B cell (primary cell): ENCODE measurements at regions not wholly inside any gene's neighbourhood (a gene's known extent, or its start where the extent isn't known, plus 50 kb on each side); places are given as distances from the start of the nearest gene placed in this dataset.

Source experiments
- ATAC-seq: fragments of 200-7000 bp; cut with Tn5 transposase; one replicate; pipeline ENCODE4 v1.10.0; 2021; ENCODE audit warnings: low read depth, mild to moderate bottlenecking, moderate number of reproducible peaks, moderate library complexity
- CTCF ChIA-PET: fragments of 350-600 bp; sonication (Branson Sonifier 250); formaldehyde crosslinking; loops from one replicate; lab custom pipeline; 2021; ENCODE audit warnings: antibody characterized with exemption, inconsistent platforms; lab: Charles Lee
- POLR2A ChIA-PET: fragments of 350-600 bp; sonication (Branson Sonifier 250); formaldehyde crosslinking; loops from one replicate; lab custom pipeline; 2021; ENCODE audit warnings: antibody characterized with exemption; lab: Charles Lee
- DNase-seq: peaks from one replicate; pipeline ENCODE4 v3.0.0; 2013
- H2AFZ ChIP-seq: 2 replicates; pipeline ENCODE4 v1.6.1; 2012; ENCODE audit warnings: mild to moderate bottlenecking, low read depth, low read length; ENCODE audit not compliant: insufficient read depth, poor library complexity, severe bottlenecking
- H3K27ac ChIP-seq, 2 donors: 1 replicate in 1 of 2; 2 replicates in 1 of 2; pipeline ENCODE4 v1.5.1; 2012 to 2013; ENCODE audit warnings: low read length in 2 of 2, mild to moderate bottlenecking in 2 of 2, moderate library complexity in 1 of 2
- H3K27me3 ChIP-seq, 4 experiments: fragments of 200-600 bp in 1 of 4; sonication (generic) in 1 of 4; replicated peaks in 1 of 4; 1 replicate in 2 of 4; 2 replicates in 2 of 4; pipeline versions ENCODE4 v1.6.1 to v1.7.0; 2013 to 2016; ENCODE audit warnings: low read length in 3 of 4, mild to moderate bottlenecking in 2 of 4, mixed read lengths in 1 of 4, moderate library complexity in 1 of 4; ENCODE audit not compliant: insufficient read depth in 4 of 4, control insufficient read depth in 3 of 4; ENCODE audit errors: control extremely low read depth in 1 of 4
- H3K36me3 ChIP-seq, 2 experiments: replicated peaks in 1 of 2; 1 replicate in 1 of 2; 2 replicates in 1 of 2; pipeline versions ENCODE4 v1.6.1 to v1.7.1; 2013; ENCODE audit warnings: low read length in 1 of 2; ENCODE audit not compliant: insufficient read depth in 2 of 2, control insufficient read depth in 1 of 2; ENCODE audit errors: control extremely low read depth in 1 of 2, extremely low read depth in 1 of 2
- H3K4me1 ChIP-seq, 2 donors: fragments of 200-600 bp in 1 of 2; sonication (generic) in 1 of 2; 1 replicate in 1 of 2; 2 replicates in 1 of 2; pipeline versions ENCODE4 v1.5.1 to v1.6.1; 2013 to 2017; ENCODE audit warnings: low read length in 2 of 2; ENCODE audit not compliant: control insufficient read depth in 2 of 2, insufficient read depth in 2 of 2
- H3K4me2 ChIP-seq: replicated peaks from 2 replicates; pipeline ENCODE3; 2012; ENCODE audit warnings: mild to moderate bottlenecking, low read depth, low read length; ENCODE audit not compliant: poor library complexity, severe bottlenecking
- H3K4me3 ChIP-seq, 5 experiments: fragments of 200-600 bp in 1 of 5; sonication (generic) in 1 of 5; 1 replicate in 3 of 5; 2 replicates in 2 of 5; pipeline versions ENCODE4 v1.5.1 to v1.7.0; 2011 to 2016; ENCODE audit warnings: low read length in 4 of 5, mild to moderate bottlenecking in 4 of 5, low read depth in 2 of 5, control low read depth in 1 of 5, moderate library complexity in 1 of 5; ENCODE audit not compliant: insufficient read depth in 1 of 5; ENCODE audit errors: control extremely low read depth in 1 of 5, extremely low read depth in 1 of 5
- H3K79me2 ChIP-seq: fragments of 200-600 bp; sonication (generic); one replicate; pipeline ENCODE4 v1.6.0; 2016; ENCODE audit warnings: low read length; ENCODE audit not compliant: control insufficient read depth, insufficient read depth
- H3K9ac ChIP-seq: fragments of 200-600 bp; sonication (generic); 2 replicates; pipeline ENCODE4 v1.6.1; 2017; ENCODE audit warnings: mild to moderate bottlenecking, low read length, moderate library complexity
- H3K9me3 ChIP-seq, 3 donors: one replicate each; pipeline versions ENCODE4 v1.6.1 to v1.7.1; 2013; ENCODE audit warnings: low read length in 2 of 3; ENCODE audit not compliant: control insufficient read depth in 2 of 3, insufficient read depth in 1 of 3; ENCODE audit errors: control extremely low read depth in 1 of 3
- H4K20me1 ChIP-seq: 2 replicates; pipeline ENCODE4 v1.6.0; 2012; ENCODE audit warnings: mild to moderate bottlenecking, low read length; ENCODE audit not compliant: insufficient read depth, control insufficient read depth, poor library complexity, severe bottlenecking
- H3K27ac Mint-ChIP-seq: one replicate; pipeline ENCODE4 v1.8.0; 2021; ENCODE audit warnings: mixed read lengths
- H3K27me3 Mint-ChIP-seq: one replicate; pipeline ENCODE4 v1.8.0; 2021; ENCODE audit warnings: mixed read lengths
- H3K4me1 Mint-ChIP-seq: one replicate; pipeline ENCODE4 v1.8.0; 2021; ENCODE audit warnings: mixed read lengths
- H3K4me3 Mint-ChIP-seq: one replicate; pipeline ENCODE4 v1.8.0; 2021; ENCODE audit warnings: mixed read lengths
- H3K9me3 Mint-ChIP-seq: one replicate; pipeline ENCODE4 v1.8.0; 2022; ENCODE audit warnings: mixed read lengths; ENCODE audit not compliant: insufficient read depth
- EZH2 ChIP-seq: IDR thresholded peaks from 2 replicates; pipeline ENCODE4 v1.6.1; 2012; ENCODE audit warnings: borderline replicate concordance, low read depth, mild to moderate bottlenecking, moderate library complexity, low read length; ENCODE audit not compliant: insufficient read depth, poor library complexity, severe bottlenecking
- WGBS: methylation state at CpG from one replicate; pipeline ENCODE4 v1.1.5; 2013; ENCODE audit warnings: missing lambda C conversion rate; ENCODE audit not compliant: insufficient coverage; 5-methylcytosine and 5-hydroxymethylcytosine counted together
- intact Hi-C: fragments of 100-400 bp; cut with micrococcal nuclease; formaldehyde crosslinking; loops from one replicate; pipeline ENCODE4 v1.10.0; 2022
- TF ChIP-seq, protein P1 (sequence below): fragments of 200-600 bp; IDR thresholded peaks from one replicate; pipeline ENCODE4 v1.8.0; 2022; ENCODE audit warnings: antibody characterized with exemption, mild to moderate bottlenecking

DNA sequence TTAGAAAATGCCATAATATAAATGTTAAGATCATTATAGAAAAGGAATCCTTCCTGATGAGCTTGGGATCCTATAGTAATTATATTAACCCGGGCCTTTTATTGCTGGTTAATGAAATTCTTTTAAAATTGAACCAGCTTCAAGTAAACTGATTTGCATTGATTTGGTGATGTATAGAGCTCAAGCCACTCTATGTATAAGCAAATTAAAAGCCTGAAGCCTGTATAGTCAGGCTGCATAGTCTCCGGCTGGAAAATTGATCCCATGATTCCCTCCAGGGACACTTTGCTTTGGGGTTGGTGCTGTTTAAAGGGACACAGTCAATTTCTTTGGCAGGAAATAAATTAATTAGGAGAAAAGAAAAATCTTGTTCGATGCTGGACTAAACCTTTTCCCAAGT, 199.1 kb downstream of the HERPUD2 start:
- no peaks in the 10 kb centered on the region for H4K20me1 ChIP-seq
- DNase-seq = no peak
- H3K9me3 ChIP-seq = no peaks in the 10 kb centered on the region
- H3K9ac ChIP-seq = no peak overlapping the region
- H3K36me3 ChIP-seq = no peaks in the 10 kb centered on the region
- no peaks in the 10 kb centered on the region for H3K79me2 ChIP-seq
- intact Hi-C loops = no loop called here
- CTCF ChIA-PET = no interaction called here
- H3K4me1 Mint-ChIP-seq = no peaks in the 10 kb centered on the region
- no peak overlapping the region for H3K4me2 ChIP-seq
- H3K27ac ChIP-seq = no peak overlapping the region
- H3K4me3 ChIP-seq = no peak overlapping the region
- no CpG with 5 or more reads among the region's 3 CpGs for WGBS
- peaks cover 24% of the 10 kb centered on the region for H3K27me3 Mint-ChIP-seq
- POLR2A ChIA-PET = no interaction called here
- no peak overlapping the region for H2AFZ ChIP-seq
- peaks cover 0 to 8% (median 0%) of the 10 kb centered on the region in 4 experiments for H3K27me3 ChIP-seq
- H3K4me3 Mint-ChIP-seq = no peak overlapping the region
- TF ChIP-seq, protein P1, sequence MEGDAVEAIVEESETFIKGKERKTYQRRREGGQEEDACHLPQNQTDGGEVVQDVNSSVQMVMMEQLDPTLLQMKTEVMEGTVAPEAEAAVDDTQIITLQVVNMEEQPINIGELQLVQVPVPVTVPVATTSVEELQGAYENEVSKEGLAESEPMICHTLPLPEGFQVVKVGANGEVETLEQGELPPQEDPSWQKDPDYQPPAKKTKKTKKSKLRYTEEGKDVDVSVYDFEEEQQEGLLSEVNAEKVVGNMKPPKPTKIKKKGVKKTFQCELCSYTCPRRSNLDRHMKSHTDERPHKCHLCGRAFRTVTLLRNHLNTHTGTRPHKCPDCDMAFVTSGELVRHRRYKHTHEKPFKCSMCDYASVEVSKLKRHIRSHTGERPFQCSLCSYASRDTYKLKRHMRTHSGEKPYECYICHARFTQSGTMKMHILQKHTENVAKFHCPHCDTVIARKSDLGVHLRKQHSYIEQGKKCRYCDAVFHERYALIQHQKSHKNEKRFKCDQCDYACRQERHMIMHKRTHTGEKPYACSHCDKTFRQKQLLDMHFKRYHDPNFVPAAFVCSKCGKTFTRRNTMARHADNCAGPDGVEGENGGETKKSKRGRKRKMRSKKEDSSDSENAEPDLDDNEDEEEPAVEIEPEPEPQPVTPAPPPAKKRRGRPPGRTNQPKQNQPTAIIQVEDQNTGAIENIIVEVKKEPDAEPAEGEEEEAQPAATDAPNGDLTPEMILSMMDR = no peak
- TF ChIP-seq EZH2 = no peak
- peaks cover 0 to 4% of the 10 kb centered on the region in 2 donors for H3K4me1 ChIP-seq
- H3K9me3 Mint-ChIP-seq = no peaks in the 10 kb centered on the region
- H3K27ac Mint-ChIP-seq = no peak overlapping the region
- no peak for ATAC-seq

DNA sequence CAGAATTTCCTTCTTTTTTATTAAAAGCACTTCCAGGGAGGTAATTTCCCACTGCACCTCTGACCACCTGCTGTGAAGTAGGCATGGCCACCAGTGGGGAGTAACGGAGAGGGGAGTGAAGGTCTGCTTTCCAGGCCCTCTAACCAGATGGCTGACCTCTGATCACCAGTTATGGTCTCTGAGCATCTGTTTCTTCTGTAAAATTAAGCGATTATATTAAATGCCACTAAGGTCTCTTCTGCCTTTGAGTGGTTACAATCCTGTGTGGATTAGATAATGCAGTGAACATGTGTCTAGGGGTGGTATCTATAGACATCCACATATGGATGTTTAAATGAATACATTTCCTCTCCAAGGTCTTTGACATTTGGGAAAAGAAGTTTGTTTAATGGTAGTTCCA, 199.6 kb downstream of the HERPUD2 start:
- peaks cover 25% of the 10 kb centered on the region for H3K27me3 Mint-ChIP-seq
- DNase-seq = no peak
- WGBS = no CpG with 5 or more reads among the region's 2 CpGs
- Histone ChIP-seq H3K27ac (no peak overlapping the region), H3K36me3 (no peaks in the 10 kb centered on the region), H2AFZ (no peak overlapping the region), H3K9me3 (no peaks in the 10 kb centered on the region), H3K9ac (no peak overlapping the region), H3K79me2 (no peaks in the 10 kb centered on the region), H3K27me3 (peaks cover 0 to 8% (median 1%) of the 10 kb centered on the region in 4 experiments), H3K4me1 (peaks cover 0 to 4% of the 10 kb centered on the region in 2 donors), H4K20me1 (no peaks in the 10 kb centered on the region), H3K4me3 (no peak overlapping the region), H3K4me2 (no peak overlapping the region)
- no peak overlapping the region for H3K27ac Mint-ChIP-seq
- CTCF ChIA-PET = no interaction called here
- ATAC-seq = no peak
- no peak for TF ChIP-seq EZH2
- TF ChIP-seq, protein P1 = no peak
- no peaks in the 10 kb centered on the region for H3K9me3 Mint-ChIP-seq
- intact Hi-C loops = no loop called here
- H3K4me1 Mint-ChIP-seq = no peaks in the 10 kb centered on the region
- POLR2A ChIA-PET = no interaction called here
- no peak overlapping the region for H3K4me3 Mint-ChIP-seq
